ENCODE measurements at regions not wholly inside any gene's neighbourhood (a gene's known extent, or its start where the extent isn't known, plus 50 kb on each side); places are given as distances from the start of the nearest gene placed in this dataset.

DNA sequence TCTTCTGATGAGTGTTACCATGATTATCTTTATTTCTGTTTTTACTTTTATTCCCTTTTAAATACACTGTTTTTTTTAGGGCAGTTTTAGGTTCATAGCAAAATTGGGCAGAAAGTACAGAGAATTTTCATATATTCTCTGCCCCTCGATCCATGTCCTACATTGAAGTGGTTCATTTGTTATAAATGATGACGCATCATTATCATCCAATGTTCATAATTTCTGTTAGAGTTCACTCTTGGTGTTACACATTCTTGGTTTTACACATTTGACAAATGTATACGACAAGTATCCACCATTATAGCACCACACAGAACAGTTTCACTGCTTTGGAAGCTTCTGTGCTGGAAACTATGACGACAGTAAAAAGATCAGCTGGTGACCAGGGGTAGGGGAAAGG, 578.1 kb upstream of the AADAT start:
- TF ChIP-seq, protein P1, sequence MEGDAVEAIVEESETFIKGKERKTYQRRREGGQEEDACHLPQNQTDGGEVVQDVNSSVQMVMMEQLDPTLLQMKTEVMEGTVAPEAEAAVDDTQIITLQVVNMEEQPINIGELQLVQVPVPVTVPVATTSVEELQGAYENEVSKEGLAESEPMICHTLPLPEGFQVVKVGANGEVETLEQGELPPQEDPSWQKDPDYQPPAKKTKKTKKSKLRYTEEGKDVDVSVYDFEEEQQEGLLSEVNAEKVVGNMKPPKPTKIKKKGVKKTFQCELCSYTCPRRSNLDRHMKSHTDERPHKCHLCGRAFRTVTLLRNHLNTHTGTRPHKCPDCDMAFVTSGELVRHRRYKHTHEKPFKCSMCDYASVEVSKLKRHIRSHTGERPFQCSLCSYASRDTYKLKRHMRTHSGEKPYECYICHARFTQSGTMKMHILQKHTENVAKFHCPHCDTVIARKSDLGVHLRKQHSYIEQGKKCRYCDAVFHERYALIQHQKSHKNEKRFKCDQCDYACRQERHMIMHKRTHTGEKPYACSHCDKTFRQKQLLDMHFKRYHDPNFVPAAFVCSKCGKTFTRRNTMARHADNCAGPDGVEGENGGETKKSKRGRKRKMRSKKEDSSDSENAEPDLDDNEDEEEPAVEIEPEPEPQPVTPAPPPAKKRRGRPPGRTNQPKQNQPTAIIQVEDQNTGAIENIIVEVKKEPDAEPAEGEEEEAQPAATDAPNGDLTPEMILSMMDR (optimal IDR thresholded peaks at IDR 0.05 in 1 of 3, IDR thresholded peaks at IDR 0.05 in 1 of 3, conservative IDR thresholded peaks at IDR 0.05 in 1 of 3; ENCODE audit: extremely low read depth in 1 of 3, insufficient read depth in 2 of 3, low read length in 3 of 3): no peak
- TF ChIP-seq EZH2 (IDR thresholded peaks at IDR 0.05; ENCODE audit: low read length): no peak
